ENCODE measurements at regions not wholly inside any gene's neighbourhood (a gene's known extent, or its start where the extent isn't known, plus 50 kb on each side); places are given as distances from the start of the nearest gene placed in this dataset.
"Not testable (repeated sequence)": the region's sequence is repeated elsewhere in the genome, so short reads cannot be mapped to it uniquely, and the experiment has no call there.

DNA sequence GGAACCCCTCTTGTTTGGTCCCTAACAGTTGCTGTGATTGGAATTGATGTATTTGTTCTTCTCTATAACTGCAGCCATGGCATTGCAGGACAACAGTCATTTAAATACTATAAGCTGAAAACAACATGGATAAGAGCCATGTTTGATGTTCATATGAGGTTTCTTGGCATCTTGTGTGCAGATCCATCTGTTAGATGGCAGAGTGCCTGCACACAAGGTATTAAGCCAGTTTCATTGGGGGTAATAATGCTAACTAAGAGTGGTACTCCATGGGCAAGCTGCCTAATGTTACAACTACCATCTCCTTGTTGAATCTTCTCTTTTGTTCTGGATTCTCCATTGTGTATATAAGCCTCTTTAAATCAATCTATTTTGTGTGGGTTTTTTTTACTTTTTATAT, 206.0 kb upstream of the CHORDC1 start:
- DNase-seq: no peak
- Mint-ChIP-seq H3K4me1 (ENCODE audit: low read depth) (no peaks in the 10 kb centered on the region), H3K9me3 (no peaks in the 10 kb centered on the region), H3K27me3 (ENCODE audit: low read depth) (no peaks in the 10 kb centered on the region), H3K4me3 (no peak overlapping the region), H3K36me3 (ENCODE audit: insufficient read depth) (no peaks in the 10 kb centered on the region)
- ATAC-seq: no peak

DNA sequence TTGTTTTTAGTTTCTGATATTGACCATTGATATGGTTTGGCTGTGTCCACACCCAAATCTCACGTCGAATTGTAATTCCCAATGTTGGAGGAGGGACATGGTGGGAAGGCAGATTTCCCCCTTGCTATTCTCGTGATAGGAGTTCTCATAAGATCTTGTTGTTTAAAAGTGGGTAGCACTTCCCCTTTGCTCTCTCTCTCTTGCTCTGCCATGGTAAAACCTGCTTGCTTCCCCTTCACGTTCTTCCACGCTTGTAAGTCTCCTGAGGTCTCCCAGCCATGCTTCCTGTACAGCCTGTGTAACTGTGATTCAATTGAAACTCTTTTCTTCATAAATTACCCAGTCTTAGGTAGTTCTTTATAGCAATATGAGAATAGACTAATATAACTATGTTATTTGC, 203.6 kb upstream of the CHORDC1 start:
- H3K4me3 Mint-ChIP-seq: no peak overlapping the region

DNA sequence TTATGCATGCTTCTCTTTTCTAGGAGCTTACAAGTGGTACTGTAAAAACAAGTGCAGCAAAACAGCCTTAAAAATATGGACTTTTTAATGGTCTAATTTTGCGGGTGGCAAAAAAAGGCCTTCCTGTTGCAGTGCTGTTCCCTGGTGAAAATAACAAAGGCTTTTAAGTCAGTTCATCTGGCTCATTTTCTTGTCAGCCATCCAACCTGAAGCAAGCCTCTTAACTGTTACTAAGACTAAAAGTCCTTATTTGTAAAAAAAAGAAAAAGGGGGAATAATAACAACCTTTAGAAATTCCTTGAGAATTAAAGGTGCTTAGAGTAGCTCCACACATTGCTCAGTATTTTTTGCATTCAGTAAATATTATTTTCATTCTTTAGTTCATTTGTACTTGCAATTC, 200.5 kb upstream of the CHORDC1 start:
- Mint-ChIP-seq H3K9me3 (no peaks in the 10 kb centered on the region), H3K4me1 (ENCODE audit: low read depth) (no peaks in the 10 kb centered on the region), H3K27me3 (ENCODE audit: low read depth) (no peaks in the 10 kb centered on the region), H3K36me3 (ENCODE audit: insufficient read depth) (no peaks in the 10 kb centered on the region), H3K4me3 (no peak overlapping the region)
- ATAC-seq: no peak
- DNase-seq: no peak

More for the DNA sequence above, 203.6 kb upstream of the CHORDC1 start:
- Mint-ChIP-seq H3K9me3 (no peaks in the 10 kb centered on the region), H3K27me3 (ENCODE audit: low read depth) (no peaks in the 10 kb centered on the region), H3K4me1 (ENCODE audit: low read depth) (no peaks in the 10 kb centered on the region), H3K36me3 (ENCODE audit: insufficient read depth) (no peaks in the 10 kb centered on the region)
- ATAC-seq (no peak), DNase-seq (no peak)

DNA sequence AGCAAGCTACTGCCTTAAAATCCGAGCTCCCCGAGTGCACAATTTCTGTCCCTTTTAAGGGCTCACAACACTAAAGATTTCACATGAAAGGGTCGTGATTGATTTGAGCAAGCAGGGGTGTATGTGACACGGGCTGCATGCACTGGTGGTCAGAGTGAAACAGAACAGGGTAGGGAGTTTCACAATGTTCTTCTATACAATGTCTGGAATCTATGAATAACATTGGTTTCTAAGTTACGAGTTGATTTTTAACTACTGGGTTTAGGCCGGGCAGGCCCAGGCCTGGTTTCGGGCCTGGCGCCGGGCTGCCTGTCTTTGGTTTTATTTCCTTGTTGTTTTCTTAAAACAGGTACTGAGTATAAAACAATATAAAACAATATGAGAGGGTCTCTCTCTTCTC, 199.9 kb upstream of the CHORDC1 start:
- not testable (repeated sequence) for H3K4me3 Mint-ChIP-seq; H3K36me3 Mint-ChIP-seq (ENCODE audit: insufficient read depth); DNase-seq; ATAC-seq; H3K27me3 Mint-ChIP-seq (ENCODE audit: low read depth); H3K4me1 Mint-ChIP-seq (ENCODE audit: low read depth); H3K9me3 Mint-ChIP-seq

- no peaks in the 10 kb centered on the region for H3K27me3 Mint-ChIP-seq (ENCODE audit: low read depth)
- ATAC-seq (no peak), DNase-seq (no peak)
- H3K4me3 Mint-ChIP-seq: no peak overlapping the region
- H3K4me1 Mint-ChIP-seq (ENCODE audit: low read depth): no peaks in the 10 kb centered on the region
- no peaks in the 10 kb centered on the region for H3K9me3 Mint-ChIP-seq
- H3K36me3 Mint-ChIP-seq (ENCODE audit: insufficient read depth): no peaks in the 10 kb centered on the region
These were observed 191.4 kb upstream of the CHORDC1 start for GRCh38 chr11:90414221-90414620.

DNA sequence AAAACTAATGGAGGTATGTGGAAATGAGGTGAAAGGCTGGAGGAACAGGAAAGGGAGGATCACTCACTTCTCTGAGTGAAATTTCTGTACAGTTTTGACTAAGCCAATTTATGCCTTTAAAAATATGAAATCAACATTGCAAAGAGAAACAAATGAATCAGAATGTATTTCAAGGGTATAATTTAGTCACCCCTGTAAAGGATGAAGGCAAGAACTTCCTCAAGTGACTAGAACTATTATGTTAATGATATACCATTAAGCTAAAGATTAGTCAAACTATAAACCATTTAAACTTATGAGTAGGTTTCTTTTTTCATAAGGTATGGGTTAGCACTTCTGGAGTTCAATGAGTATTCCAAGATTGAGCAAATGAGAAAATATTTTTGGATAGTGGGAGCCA, 184.5 kb upstream of the CHORDC1 start:
- DNase-seq: no peak
- no peaks in the 10 kb centered on the region for H3K27me3 Mint-ChIP-seq (ENCODE audit: low read depth)
- no peaks in the 10 kb centered on the region for H3K9me3 Mint-ChIP-seq
- ATAC-seq: no peak
- H3K36me3 Mint-ChIP-seq (ENCODE audit: insufficient read depth): no peaks in the 10 kb centered on the region
- H3K4me1 Mint-ChIP-seq (ENCODE audit: low read depth): no peaks in the 10 kb centered on the region
- no peak overlapping the region for H3K4me3 Mint-ChIP-seq

GRCh38 chr11:90392692-90393091, 169.8 kb upstream of the CHORDC1 start:
- Mint-ChIP-seq H3K4me1 (ENCODE audit: low read depth) (no peaks in the 10 kb centered on the region), H3K27me3 (ENCODE audit: low read depth) (no peaks in the 10 kb centered on the region), H3K9me3 (no peaks in the 10 kb centered on the region), H3K4me3 (no peak overlapping the region), H3K36me3 (ENCODE audit: insufficient read depth) (no peaks in the 10 kb centered on the region)
- DNase-seq (no peak), ATAC-seq (no peak)

DNA sequence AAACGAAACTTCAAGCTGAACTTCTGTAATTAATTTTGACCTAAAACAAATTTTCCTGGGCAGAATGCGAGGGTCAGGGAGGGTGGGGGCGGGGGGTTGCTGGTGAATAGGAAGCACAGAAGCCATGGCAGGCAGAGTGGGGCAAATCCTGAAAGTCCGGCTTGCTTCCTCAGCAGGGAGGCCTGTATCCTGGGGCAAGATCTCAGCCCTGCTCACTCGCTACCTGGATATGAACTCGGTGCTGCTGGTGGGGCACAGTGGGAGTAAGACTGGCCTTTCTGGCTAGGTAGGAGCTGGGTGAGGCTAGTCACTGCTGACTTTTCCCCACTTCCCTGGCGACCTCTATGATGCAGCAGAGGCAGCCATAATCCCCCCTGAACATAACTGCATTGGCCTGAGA, 168.9 kb upstream of the CHORDC1 start:
- H3K4me3 Mint-ChIP-seq: no peak overlapping the region
- H3K9me3 Mint-ChIP-seq: no peaks in the 10 kb centered on the region
- ATAC-seq: no peak
- no peak for DNase-seq
- H3K27me3 Mint-ChIP-seq (ENCODE audit: low read depth): no peaks in the 10 kb centered on the region
- no peaks in the 10 kb centered on the region for H3K36me3 Mint-ChIP-seq (ENCODE audit: insufficient read depth)
- H3K4me1 Mint-ChIP-seq (ENCODE audit: low read depth): no peaks in the 10 kb centered on the region

DNA sequence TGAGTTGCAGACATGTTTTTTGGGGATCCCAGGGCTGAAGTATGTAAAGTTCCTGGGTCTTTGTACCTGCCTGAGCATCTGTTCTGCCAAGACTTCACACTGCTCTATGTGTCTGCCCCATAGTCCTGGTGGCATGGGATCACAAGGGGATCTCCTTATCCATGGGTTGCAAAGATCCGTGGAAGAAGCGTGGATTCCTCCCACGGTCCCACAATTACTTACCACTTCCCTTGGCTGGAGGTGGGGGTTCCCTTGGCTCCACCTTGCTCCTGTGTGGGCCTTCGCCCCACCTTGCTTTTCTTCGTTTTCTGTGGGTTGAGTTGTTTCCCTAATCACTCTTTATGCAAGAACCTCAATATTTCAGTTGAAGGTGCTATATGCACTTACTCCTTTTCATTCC, 157.4 kb upstream of the CHORDC1 start:
- no peaks in the 10 kb centered on the region for H3K9me3 Mint-ChIP-seq
- H3K27me3 Mint-ChIP-seq (ENCODE audit: low read depth): no peaks in the 10 kb centered on the region
- no peak for DNase-seq
- H3K36me3 Mint-ChIP-seq (ENCODE audit: insufficient read depth): no peaks in the 10 kb centered on the region
- ATAC-seq: no peak
- no peak overlapping the region for H3K4me3 Mint-ChIP-seq
- no peaks in the 10 kb centered on the region for H3K4me1 Mint-ChIP-seq (ENCODE audit: low read depth)

DNA sequence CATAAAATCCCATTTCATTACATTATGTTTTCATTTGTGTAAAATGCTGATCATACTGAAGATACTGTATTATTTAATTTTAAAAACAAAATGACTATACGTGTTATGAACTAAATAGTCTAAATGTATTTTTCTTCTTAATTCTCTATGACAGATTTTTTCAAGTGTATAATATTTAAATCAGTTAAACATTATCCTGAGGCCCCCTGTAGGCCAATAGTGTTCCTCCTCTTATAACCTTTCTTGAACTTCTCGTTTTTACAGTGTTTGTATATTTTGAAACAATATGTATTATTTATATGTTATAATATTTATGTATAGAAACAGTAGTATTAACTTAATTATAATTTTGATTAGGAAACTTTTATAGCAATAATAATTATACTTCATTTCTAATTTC, 151.1 kb upstream of the CHORDC1 start:
- Mint-ChIP-seq H3K4me1 (ENCODE audit: low read depth) (no peaks in the 10 kb centered on the region), H3K4me3 (no peak overlapping the region), H3K36me3 (ENCODE audit: insufficient read depth) (no peaks in the 10 kb centered on the region), H3K9me3 (no peaks in the 10 kb centered on the region), H3K27me3 (ENCODE audit: low read depth) (no peaks in the 10 kb centered on the region)
- ATAC-seq (no peak), DNase-seq (no peak)

DNA sequence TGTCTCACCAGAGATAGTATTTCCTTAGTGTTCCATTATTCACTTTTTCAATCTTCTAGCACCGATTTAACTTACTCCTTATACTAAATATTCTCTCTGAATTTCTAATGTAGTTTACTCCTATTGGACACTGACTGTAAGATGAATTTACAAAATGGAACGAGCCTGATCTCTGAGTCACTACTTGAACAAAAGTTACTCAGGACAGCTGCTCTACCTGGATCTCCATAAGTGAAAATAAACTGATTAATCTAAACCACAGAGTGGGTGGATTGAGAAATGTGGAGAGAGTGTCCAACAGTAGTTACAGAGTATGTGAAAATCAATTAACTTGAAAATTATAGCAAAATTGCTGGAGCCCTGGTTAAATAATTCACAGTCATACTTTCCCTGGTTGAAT, 141.7 kb upstream of the CHORDC1 start:
- no peaks in the 10 kb centered on the region for H3K9me3 Mint-ChIP-seq
- DNase-seq (no peak), ATAC-seq (no peak)
- H3K4me1 Mint-ChIP-seq (ENCODE audit: low read depth): no peaks in the 10 kb centered on the region
- no peak overlapping the region for H3K4me3 Mint-ChIP-seq
- peaks cover 1% of the 10 kb centered on the region for H3K27me3 Mint-ChIP-seq (ENCODE audit: low read depth)
- H3K36me3 Mint-ChIP-seq (ENCODE audit: insufficient read depth): no peaks in the 10 kb centered on the region

- Mint-ChIP-seq H3K9me3 (no peaks in the 10 kb centered on the region), H3K27me3 (ENCODE audit: low read depth) (peaks cover 1% of the 10 kb centered on the region), H3K4me1 (ENCODE audit: low read depth) (no peaks in the 10 kb centered on the region), H3K4me3 (no peak overlapping the region), H3K36me3 (ENCODE audit: insufficient read depth) (no peaks in the 10 kb centered on the region)
- no peak for ATAC-seq
- DNase-seq: no peak
These were observed 140.9 kb upstream of the CHORDC1 start for GRCh38 chr11:90363739-90364138.

DNA sequence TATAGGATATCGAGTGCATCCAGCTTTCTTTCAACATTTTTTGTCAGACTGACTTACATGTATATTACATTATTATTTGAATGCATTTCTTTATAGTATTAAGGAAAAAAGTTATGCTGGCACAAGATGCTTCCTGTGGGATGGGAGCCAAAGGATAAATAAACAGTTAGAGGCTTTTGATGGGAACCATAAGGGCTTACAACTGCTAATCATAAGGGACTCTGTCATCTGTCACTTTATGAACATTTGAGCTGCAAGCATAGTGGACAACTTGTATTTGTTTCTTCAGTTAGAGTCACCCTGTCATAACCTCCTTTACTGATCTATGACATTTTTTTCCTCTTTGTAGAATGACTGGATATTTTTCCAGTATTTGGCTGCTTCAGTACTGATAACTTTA, 132.4 kb upstream of the CHORDC1 start:
- Mint-ChIP-seq H3K9me3 (no peaks in the 10 kb centered on the region), H3K36me3 (ENCODE audit: insufficient read depth) (no peaks in the 10 kb centered on the region), H3K4me3 (no peak overlapping the region), H3K4me1 (ENCODE audit: low read depth) (no peaks in the 10 kb centered on the region), H3K27me3 (ENCODE audit: low read depth) (no peaks in the 10 kb centered on the region)
- no peak for DNase-seq
- ATAC-seq: no peak

GRCh38 chr11:90349731-90350130, 126.9 kb upstream of the CHORDC1 start:
- ATAC-seq (no peak), DNase-seq (no peak)
- Mint-ChIP-seq H3K4me3 (no peak overlapping the region), H3K27me3 (ENCODE audit: low read depth) (peaks cover 2% of the 10 kb centered on the region), H3K4me1 (ENCODE audit: low read depth) (no peaks in the 10 kb centered on the region), H3K36me3 (ENCODE audit: insufficient read depth) (no peaks in the 10 kb centered on the region), H3K9me3 (no peaks in the 10 kb centered on the region)

DNA sequence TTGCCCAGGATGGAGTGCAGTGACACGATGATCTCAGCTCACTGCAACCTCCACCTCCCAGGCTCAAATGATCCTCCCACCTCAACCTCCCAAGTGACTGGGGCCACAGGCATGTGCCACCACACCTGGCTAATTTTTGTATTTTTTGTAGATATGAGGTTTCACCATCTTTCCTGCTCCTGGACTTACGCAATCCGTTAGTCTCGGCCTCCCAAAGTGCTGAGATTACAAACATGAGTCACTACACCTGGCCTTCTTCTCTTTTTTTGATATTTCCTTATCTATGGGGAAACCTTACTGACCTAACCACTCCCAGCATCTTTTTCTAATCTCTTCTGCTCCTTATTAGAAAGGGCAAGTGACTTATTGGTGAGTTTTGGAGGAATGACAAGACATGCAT, 121.7 kb upstream of the CHORDC1 start:
- Mint-ChIP-seq H3K27me3 (ENCODE audit: low read depth) (peaks cover 2% of the 10 kb centered on the region), H3K4me1 (ENCODE audit: low read depth) (no peaks in the 10 kb centered on the region), H3K36me3 (ENCODE audit: insufficient read depth) (no peaks in the 10 kb centered on the region), H3K9me3 (no peaks in the 10 kb centered on the region), H3K4me3 (no peak overlapping the region)
- DNase-seq: no peak
- ATAC-seq: no peak

- Mint-ChIP-seq H3K9me3 (no peaks in the 10 kb centered on the region), H3K36me3 (ENCODE audit: insufficient read depth) (no peaks in the 10 kb centered on the region), H3K4me1 (ENCODE audit: low read depth) (no peaks in the 10 kb centered on the region), H3K27me3 (ENCODE audit: low read depth) (peaks cover 2% of the 10 kb centered on the region), H3K4me3 (no peak overlapping the region)
- DNase-seq (no peak), ATAC-seq (no peak)
These were observed 120.8 kb upstream of the CHORDC1 start for GRCh38 chr11:90343673-90344072.

Measured in activated T-cell treated with anti-CD3 and anti-CD28 coated beads, Interleukin-2, amount 50 U/mL, for 4 hours (primary cell).